ENCODE measurements at regions not wholly inside any gene's neighbourhood (a gene's known extent, or its start where the extent isn't known, plus 50 kb on each side); places are given as distances from the start of the nearest gene placed in this dataset.

DNA sequence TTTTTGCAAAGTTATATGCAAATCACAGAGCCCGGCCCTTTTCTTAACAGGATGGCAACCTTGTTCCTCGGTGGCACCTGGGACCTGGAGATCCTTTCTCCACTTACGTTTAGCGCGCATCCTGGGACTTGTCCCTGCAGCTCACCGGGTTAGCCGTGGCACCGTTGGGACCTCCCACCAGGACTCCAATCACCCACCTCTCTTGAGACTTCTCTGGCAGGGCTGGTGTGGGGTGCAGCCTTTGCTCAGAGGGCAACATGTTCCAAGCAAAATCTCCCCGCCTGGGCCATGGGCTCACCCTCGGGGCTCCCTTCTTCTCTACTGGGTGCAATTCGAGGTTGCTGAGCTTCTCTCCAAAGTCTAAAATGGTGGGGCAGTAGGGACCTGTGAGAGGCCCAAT is 211.9 kb upstream of the UMPS start:
- Histone ChIP-seq H4K20me1 (no peaks in the 10 kb centered on the region), H3K4me1 (no peaks in the 10 kb centered on the region)
- TF ChIP-seq Cebpa-rat (IDR thresholded peaks at IDR 0.05) = no peak

DNA sequence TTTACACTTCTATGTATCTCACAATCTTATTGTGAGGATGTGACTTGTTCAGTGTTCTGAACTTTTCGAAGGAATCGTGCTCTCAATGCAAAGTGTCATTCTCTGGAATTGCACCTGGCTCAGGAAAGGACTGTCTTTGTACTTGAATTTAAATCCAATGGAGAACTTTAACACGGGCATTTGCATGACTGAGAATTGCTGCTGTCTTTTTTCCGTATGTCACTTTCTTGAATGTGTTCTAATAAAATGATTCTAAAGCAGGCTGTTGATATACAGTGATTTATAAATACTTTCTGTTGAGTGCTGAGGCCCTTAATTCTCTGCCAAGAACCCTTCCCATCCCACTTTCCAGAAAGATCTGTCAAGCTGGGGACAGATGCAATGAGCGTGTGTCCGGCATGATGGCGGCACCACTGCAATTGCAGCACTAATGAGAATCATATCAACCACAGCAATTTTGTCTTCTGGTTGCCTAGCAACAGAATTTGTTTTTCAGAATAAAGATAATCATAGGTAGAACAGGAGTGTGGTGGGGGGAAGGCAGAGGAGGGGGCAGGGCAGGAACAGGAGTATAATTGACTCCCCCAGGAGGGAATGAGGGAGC is 210.6 kb upstream of the UMPS start:
- TF ChIP-seq Cebpa-rat (IDR thresholded peaks at IDR 0.05) = no peak
- Histone ChIP-seq H3K4me3 (no peak overlapping the region), H3K27me3 (no peaks in the 10 kb centered on the region), H3K36me3 (peaks cover 6% of the 10 kb centered on the region; the same call in 1 of the 2 replicates), H4K20me1 (no peaks in the 10 kb centered on the region), H3K27ac (no peak overlapping the region), H3K4me2 (no peak overlapping the region), H3K9ac (no peak overlapping the region), H3K9me3 (no peaks in the 10 kb centered on the region), H3K4me1 (no peaks in the 10 kb centered on the region)

More for the DNA sequence above, 211.9 kb upstream of the UMPS start:
- H3K27me3 ChIP-seq = no peaks in the 10 kb centered on the region
- H3K4me3 ChIP-seq = no peak overlapping the region
- H3K4me2 ChIP-seq = no peak overlapping the region
- no peaks in the 10 kb centered on the region for H3K9me3 ChIP-seq
- no peak overlapping the region for H3K27ac ChIP-seq
- H3K9ac ChIP-seq = no peak overlapping the region
- H3K36me3 ChIP-seq = peaks cover 6% of the 10 kb centered on the region; the same call in 1 of the 2 replicates

DNA sequence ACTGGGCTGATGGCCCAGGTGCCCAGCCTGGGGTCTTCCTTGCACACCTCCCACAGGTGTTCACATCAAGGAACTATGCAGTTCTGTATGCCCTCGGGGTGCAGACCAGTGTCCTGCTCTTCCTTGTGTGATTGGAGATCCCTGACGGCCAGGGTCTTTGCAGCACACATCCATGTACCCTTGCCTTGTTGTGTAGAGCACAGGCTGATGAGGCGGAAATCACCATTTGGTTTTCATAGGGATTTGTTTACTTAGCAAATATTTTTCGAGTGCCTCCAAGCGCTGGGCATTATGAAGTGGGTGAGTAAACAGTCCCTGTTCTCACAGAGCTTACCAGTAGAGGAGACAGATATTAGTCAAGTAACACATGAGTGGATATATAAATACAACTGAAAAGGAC is 209.3 kb upstream of the UMPS start:
- H3K4me3 ChIP-seq = no peak overlapping the region
- peaks cover 6% of the 10 kb centered on the region; the same call in 1 of the 2 replicates for H3K36me3 ChIP-seq
- no peaks in the 10 kb centered on the region for H3K4me1 ChIP-seq
- TF ChIP-seq Cebpa-rat (IDR thresholded peaks at IDR 0.05) = no peak
- H3K27ac ChIP-seq = no peak overlapping the region
- H3K9me3 ChIP-seq = peaks cover 12% of the 10 kb centered on the region; the same call in 1 of the 2 replicates
- H3K9ac ChIP-seq = no peak overlapping the region
- no peaks in the 10 kb centered on the region for H4K20me1 ChIP-seq
- H3K4me2 ChIP-seq = no peak overlapping the region
- H3K27me3 ChIP-seq = no peaks in the 10 kb centered on the region

DNA sequence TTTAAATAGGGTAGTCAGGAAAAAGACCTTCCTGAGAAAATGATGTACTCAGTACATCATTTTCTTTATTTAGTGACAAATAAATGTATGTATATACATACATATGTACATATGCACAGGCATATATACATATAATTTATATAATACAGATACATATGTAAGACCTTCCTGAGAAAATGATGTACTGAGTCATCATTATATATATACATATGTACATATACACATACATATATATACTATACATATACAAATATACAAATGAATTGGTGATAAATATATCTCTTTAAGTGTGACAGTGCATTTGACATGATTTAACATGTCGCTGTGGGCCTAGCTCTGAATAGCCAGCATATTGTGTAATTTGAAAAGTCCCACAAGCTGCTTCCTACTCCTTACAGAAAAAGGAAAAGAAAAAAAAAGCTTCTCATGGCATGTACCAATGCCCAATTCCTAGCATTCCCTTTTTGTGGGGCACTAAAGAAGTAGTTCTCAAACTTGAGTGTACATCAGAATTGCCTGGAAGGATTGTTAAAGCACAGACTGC is 208.1 kb upstream of the UMPS start:
- Histone ChIP-seq H3K27me3 (no peaks in the 10 kb centered on the region), H3K4me3 (no peak overlapping the region), H3K9me3 (peaks cover 12% of the 10 kb centered on the region; the same call in 1 of the 2 replicates), H3K27ac (no peak overlapping the region), H3K9ac (no peak overlapping the region), H3K4me2 (no peak overlapping the region), H3K36me3 (peaks cover 6% of the 10 kb centered on the region; the same call in 1 of the 2 replicates), H3K4me1 (no peaks in the 10 kb centered on the region), H4K20me1 (no peaks in the 10 kb centered on the region)
- TF ChIP-seq Cebpa-rat (IDR thresholded peaks at IDR 0.05) = no peak

DNA sequence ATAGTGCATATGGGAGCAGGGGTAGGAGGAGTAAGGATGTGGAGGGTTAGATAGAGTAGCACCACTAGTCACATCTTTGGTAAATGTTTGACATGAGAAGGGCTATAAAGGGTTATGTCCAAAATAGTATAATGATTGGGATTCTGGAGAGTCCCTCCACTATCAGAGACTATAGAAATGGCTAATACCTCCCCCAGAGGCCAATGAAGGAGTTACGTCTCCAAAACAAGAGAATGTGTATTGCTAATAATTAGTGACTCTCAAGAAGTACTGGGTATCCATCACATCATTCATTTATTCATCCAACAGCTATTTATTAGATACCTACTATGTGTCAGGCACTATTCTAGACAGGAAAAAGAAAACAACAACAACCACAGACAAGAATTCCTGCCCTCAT is 203.7 kb upstream of the UMPS start:
- H3K27ac ChIP-seq = no peak overlapping the region
- no peak overlapping the region for H3K9ac ChIP-seq
- H3K9me3 ChIP-seq = peaks cover 12% of the 10 kb centered on the region; the same call in 1 of the 2 replicates
- no peak for TF ChIP-seq Cebpa-rat (IDR thresholded peaks at IDR 0.05)
- no peak overlapping the region for H3K4me3 ChIP-seq
- no peaks in the 10 kb centered on the region for H3K36me3 ChIP-seq
- no peaks in the 10 kb centered on the region for H4K20me1 ChIP-seq
- H3K4me1 ChIP-seq = no peaks in the 10 kb centered on the region
- H3K27me3 ChIP-seq = no peaks in the 10 kb centered on the region
- H3K4me2 ChIP-seq = no peak overlapping the region

DNA sequence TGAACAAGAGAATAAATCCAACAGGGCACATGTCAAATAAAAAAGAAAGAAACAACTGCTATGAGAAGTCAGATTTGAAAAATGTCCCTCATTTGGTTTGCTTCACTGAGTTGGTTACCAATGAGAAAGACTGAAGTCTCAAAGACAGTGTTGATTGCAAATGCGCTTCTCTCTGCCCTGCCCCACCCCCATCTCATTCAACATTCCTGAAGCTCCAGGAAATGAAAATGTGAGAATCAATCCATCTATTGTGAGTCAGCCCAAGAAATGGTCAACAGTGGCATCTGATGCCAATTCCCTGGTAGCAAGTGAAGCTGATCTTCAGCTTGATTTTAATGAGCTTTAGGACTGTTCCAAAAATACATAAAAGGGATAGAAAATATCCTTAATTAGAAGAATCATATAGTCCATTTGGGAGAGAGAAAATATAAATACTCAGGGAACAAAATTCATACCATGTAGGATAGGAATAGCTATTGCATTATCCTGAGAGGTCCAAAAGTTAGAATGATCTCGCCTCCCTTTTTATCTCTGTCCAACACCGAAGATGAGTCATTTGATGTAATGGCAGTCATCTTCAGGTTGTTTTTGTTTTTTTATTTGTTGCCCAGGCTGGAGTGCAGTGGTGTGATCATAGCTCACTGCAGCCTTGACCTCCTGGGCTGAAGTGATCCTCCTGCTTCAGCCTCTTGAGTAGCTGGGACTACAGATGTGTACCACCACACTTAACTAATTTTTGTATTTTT is 200.3 kb upstream of the UMPS start:
- TF ChIP-seq Cebpa-rat (IDR thresholded peaks at IDR 0.05) = no peak
- Histone ChIP-seq H3K36me3 (no peaks in the 10 kb centered on the region), H4K20me1 (no peaks in the 10 kb centered on the region), H3K9me3 (peaks cover 9% of the 10 kb centered on the region; the same call in 1 of the 2 replicates), H3K4me3 (no peak overlapping the region), H3K27ac (no peak overlapping the region), H3K27me3 (no peaks in the 10 kb centered on the region), H3K9ac (no peak overlapping the region), H3K4me2 (no peak overlapping the region), H3K4me1 (no peaks in the 10 kb centered on the region)

DNA sequence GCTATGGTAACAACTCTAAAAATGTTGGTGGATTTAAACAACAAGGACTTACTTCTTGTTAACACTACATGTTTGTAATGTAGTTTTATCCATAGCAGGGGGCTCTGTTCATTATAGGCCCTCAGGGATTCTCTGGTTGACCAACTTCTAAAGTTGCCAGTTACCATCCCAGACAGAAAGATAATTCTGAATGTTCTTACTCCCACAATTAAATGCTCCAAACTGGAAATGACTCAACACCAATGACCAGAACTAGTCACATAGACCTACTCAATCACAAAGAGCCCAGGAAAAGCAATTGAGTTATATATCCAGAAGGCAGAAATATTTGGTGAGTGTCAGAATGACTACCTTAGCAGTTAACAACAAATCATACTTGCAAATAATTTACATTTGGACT is 199.3 kb upstream of the UMPS start:
- H4K20me1 ChIP-seq = no peaks in the 10 kb centered on the region
- H3K4me2 ChIP-seq = no peak overlapping the region
- H3K36me3 ChIP-seq = no peaks in the 10 kb centered on the region
- no peak overlapping the region for H3K9ac ChIP-seq
- TF ChIP-seq Cebpa-rat (IDR thresholded peaks at IDR 0.05) = no peak
- no peak overlapping the region for H3K4me3 ChIP-seq
- H3K27ac ChIP-seq = no peak overlapping the region
- no peaks in the 10 kb centered on the region for H3K4me1 ChIP-seq
- H3K27me3 ChIP-seq = no peaks in the 10 kb centered on the region
- peaks cover under 1% of the 10 kb centered on the region; the same call in 1 of the 2 replicates for H3K9me3 ChIP-seq

DNA sequence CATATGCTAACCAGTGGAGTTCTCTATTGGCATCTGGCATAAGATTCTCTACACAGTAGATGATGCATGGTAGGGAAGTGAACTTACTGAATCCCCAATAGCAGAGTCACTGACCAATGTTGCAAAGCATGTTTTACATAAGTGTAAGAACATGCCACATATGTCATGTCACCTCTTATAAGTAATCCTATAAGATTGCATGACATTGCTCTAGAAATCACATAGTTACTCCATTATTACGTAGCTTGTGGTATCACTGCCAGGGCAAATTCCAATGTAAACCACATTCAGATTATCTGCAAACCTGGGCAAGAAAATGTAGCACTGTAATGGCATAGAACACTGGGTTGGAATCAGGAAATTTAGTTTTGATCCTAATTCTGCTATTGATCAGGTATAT is 198.2 kb upstream of the UMPS start:
- H3K27me3 ChIP-seq = no peaks in the 10 kb centered on the region
- H3K9ac ChIP-seq = no peak overlapping the region
- no peak overlapping the region for H3K4me3 ChIP-seq
- no peaks in the 10 kb centered on the region for H4K20me1 ChIP-seq
- H3K27ac ChIP-seq = no peak overlapping the region
- H3K9me3 ChIP-seq = no peaks in the 10 kb centered on the region
- H3K36me3 ChIP-seq = no peaks in the 10 kb centered on the region
- H3K4me1 ChIP-seq = no peaks in the 10 kb centered on the region
- TF ChIP-seq Cebpa-rat (IDR thresholded peaks at IDR 0.05) = no peak
- no peak overlapping the region for H3K4me2 ChIP-seq

DNA sequence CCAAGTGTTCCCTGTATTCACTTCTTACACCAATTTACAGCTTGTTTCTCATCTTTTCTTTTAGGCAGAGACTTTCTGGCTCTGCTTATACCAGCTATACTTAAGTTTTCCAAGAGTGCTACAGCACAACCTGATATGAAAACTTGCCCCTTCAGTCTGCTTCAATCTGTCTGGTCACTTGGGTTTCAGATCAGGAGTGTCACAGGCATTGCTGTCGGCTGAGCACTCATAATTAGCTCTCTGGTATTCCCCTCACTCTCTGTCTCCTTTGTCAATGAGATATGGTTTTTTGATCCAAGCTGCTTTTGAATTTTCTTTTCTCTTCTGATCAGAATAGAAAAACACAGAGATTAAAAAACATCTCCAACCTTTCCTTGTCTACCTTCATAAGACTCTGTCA is 194.9 kb upstream of the UMPS start:
- no peaks in the 10 kb centered on the region for H3K27me3 ChIP-seq
- no peak overlapping the region for H3K4me2 ChIP-seq
- H3K4me1 ChIP-seq = no peaks in the 10 kb centered on the region
- H3K9me3 ChIP-seq = no peaks in the 10 kb centered on the region
- no peak for TF ChIP-seq Cebpa-rat (IDR thresholded peaks at IDR 0.05)
- no peaks in the 10 kb centered on the region for H4K20me1 ChIP-seq
- no peak overlapping the region for H3K9ac ChIP-seq
- H3K4me3 ChIP-seq = no peak overlapping the region
- H3K27ac ChIP-seq = no peak overlapping the region
- no peaks in the 10 kb centered on the region for H3K36me3 ChIP-seq

DNA sequence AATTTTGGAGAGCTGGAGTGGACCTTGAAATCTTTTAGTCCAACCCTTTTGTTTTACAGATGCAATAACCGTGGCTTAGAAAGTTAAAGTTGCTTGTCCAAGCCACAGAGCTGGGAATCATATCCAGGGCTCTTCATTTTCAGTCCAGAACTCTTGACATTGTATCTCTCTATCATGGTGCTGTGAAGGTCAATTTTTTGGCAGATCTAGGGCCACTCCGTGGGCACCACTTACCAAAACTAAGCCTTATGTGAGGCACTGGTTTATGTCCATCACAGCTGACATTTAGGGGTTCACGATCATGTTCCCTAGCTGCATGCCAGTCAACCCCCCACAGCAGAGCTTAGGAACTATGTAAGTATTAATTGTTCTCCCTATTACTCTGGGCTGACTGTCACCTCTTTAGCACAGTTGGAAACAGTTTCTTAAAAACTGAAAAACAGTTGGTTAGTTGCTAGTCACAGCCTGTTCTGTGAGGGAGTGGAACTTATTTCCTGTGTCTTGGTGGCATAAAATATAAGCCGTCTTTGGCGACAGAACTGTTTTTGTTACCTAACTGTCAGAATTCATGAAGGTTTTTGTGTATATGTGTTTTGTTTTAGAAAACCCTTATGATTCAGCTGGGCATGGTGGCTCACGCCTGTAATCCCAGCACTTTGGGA is 189.6 kb upstream of the UMPS start:
- H3K27me3 ChIP-seq = no peaks in the 10 kb centered on the region

More for the DNA sequence above, 189.6 kb upstream of the UMPS start:
- Histone ChIP-seq H4K20me1 (no peaks in the 10 kb centered on the region), H3K36me3 (no peaks in the 10 kb centered on the region), H3K4me2 (no peak overlapping the region), H3K9ac (no peak overlapping the region), H3K4me3 (no peak overlapping the region), H3K27ac (no peak overlapping the region), H3K9me3 (no peaks in the 10 kb centered on the region), H3K4me1 (peaks cover 8% of the 10 kb centered on the region)
- TF ChIP-seq Cebpa-rat (IDR thresholded peaks at IDR 0.05) = no peak

Measured in BLaER1 (cell line).